Omental fat pad (tissue), 3 donors: ENCODE measurements at regions not wholly inside any gene's neighbourhood (a gene's known extent, or its start where the extent isn't known, plus 50 kb on each side); places are given as distances from the start of the nearest gene placed in this dataset.

Source experiments
- ATAC-seq: fragments of 150-250 bp; one replicate; pipeline ENCODE4 v1.9.1; 2016; ENCODE audit warnings: mild to moderate bottlenecking, moderate library complexity; ENCODE audit not compliant: low FRiP score
- DNase-seq: peaks from one replicate; pipeline ENCODE4 v3.0.0-alpha.2; 2019; ENCODE audit warnings: low spot score
- CTCF ChIP-seq, 3 donors: fragments of 450-650 bp; IDR thresholded peaks; one replicate each; pipeline ENCODE4 v1.5.1; 2016 to 2017; ENCODE audit warnings: antibody characterized with exemption in 3 of 3, mild to moderate bottlenecking in 3 of 3, moderate library complexity in 2 of 3

- ATAC-seq, result no peak
- no peak for DNase-seq
- no peak for TF ChIP-seq CTCF (IDR thresholded peaks at IDR 0.05)
Observed at GRCh38 chr5:122701640-122702523, 73.0 kb upstream of the SNX2 start.

DNA sequence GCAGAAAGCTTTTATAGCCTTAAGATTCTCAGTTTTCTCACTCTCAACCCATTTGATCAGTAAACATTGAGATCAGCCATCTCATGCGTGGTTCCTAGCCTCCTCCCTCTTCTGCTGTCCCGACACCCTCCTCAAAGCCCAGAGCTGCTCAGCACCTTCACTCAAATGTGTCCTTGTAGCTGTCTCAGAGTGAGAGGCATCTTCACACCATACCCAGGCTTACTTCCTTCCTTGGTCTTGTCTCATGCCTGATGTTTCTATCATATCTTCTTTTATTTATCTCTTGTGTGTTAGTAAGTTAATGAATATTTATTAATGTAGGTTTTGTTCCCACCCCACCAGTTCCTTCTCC lies 72.4 kb upstream of the SNX2 start:
- TF ChIP-seq CTCF (IDR thresholded peaks at IDR 0.05), result no peak
- ATAC-seq (no peak), DNase-seq (no peak)

DNA sequence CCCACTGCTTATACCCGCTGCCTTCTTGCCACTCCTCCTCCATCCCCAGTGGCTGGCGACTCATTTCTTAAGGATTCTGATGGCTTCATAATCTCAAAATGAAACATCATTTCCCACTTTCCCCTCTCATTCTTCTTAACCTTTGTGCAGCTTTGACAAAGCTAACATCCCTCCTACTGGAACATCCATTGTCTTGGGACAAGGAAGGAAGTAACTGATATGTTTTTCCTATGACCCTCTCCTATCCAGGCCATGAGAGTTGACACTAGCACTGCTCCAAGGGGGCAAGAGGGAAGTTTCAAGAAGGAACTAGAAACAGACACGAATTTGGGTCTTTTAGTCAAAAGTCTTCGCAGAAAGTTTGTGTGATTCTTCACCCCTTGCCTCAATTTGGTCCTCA lies 71.7 kb upstream of the SNX2 start:
- no peak for TF ChIP-seq CTCF (IDR thresholded peaks at IDR 0.05)

DNA sequence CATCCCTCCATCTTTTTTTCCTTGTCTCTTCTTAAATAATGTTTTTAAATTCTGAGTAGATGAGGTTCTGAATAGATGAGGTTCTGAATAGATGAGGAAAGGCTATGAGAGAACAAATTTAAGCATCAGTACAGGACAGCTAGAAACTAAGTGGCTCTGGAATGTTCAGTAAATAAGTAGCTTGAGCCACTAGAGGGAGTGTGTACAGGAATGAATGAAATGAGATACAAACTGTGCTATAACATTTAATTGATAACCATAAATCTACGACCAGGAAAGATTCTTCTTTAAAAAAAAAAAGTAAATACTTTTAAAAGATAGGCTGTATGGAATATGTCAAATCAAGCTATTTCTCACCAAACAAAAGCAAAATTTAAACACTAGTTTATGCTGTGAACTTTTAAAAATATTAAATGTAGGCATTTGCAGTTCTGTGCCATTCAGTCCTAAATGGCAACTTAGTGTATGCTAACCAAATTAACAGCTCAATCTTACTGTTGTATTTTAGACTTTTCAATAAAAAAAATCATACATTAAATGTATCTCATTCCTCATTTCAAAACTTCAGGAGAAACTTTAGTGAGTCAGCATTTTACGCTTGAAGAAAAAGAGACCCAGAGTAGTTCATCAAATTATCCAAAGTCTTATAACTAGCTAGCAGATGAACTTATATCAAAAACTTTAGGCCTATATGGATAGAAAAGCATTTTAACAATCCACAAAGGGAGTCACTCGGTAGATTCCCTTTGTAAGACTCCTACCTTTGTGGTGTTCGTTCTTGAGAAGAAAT lies 70.4 kb upstream of the SNX2 start:
- ATAC-seq (no peak), DNase-seq (no peak)
- no peak for TF ChIP-seq CTCF (IDR thresholded peaks at IDR 0.05)

More for the DNA sequence above, 71.7 kb upstream of the SNX2 start:
- DNase-seq (no peak), ATAC-seq (no peak)

GRCh38 chr5:122705851-122706250 lies 69.0 kb upstream of the SNX2 start:
- DNase-seq, result no peak
- ATAC-seq, result no peak
- no peak for TF ChIP-seq CTCF (IDR thresholded peaks at IDR 0.05)

DNA sequence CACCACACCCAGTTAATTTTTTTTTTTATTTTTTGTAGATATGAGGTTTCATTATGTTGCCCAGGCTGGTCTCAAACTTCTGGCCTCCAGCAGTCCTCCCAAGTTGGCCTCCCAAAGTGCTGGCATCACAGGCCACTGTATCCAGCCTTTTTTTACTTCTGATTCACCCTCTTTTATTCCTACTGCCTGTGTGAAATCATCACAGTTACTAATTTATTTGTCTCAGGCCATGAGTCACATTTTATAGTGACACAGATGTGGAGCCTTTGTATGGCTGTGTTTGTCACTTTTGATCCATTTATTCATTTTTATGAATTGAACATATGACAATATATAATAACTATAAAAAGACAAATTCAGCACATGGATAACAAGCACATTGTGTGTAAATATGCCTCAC lies 67.1 kb upstream of the SNX2 start:
- DNase-seq (no peak), ATAC-seq (no peak)
- no peak for TF ChIP-seq CTCF (IDR thresholded peaks at IDR 0.05)
